ENCODE measurements at regions not wholly inside any gene's neighbourhood (a gene's known extent, or its start where the extent isn't known, plus 50 kb on each side); places are given as distances from the start of the nearest gene placed in this dataset.

- H3K27me3 ChIP-seq (ENCODE audit: low read depth): no peaks in the 10 kb centered on the region
- ATAC-seq: peak in 1 of 2 donors; percentile 70
- no peak overlapping the region for H3K4me3 ChIP-seq
- H3K4me1 ChIP-seq: no peaks in the 10 kb centered on the region
- no peaks in the 10 kb centered on the region for H3K36me3 ChIP-seq
- H3K9me3 ChIP-seq: no peaks in the 10 kb centered on the region
- no peak for TF ChIP-seq CTCF (IDR thresholded peaks at IDR 0.05)
- no peak for DNase-seq
- no peak overlapping the region for H3K27ac ChIP-seq
- intact Hi-C loops (cut with DNase I): no loop called here
Observed at GRCh38 chr5:125012727-125013451, 266.4 kb upstream of the ZNF608 start.

GRCh38 chr5:125014202-125014601, 267.8 kb upstream of the ZNF608 start:
- TF ChIP-seq CTCF (IDR thresholded peaks at IDR 0.05): no peak
- ATAC-seq (no peak), DNase-seq (no peak)
- Histone ChIP-seq H3K9me3 (no peaks in the 10 kb centered on the region), H3K4me1 (no peaks in the 10 kb centered on the region), H3K4me3 (no peak overlapping the region), H3K36me3 (no peaks in the 10 kb centered on the region), H3K27me3 (ENCODE audit: low read depth) (no peaks in the 10 kb centered on the region), H3K27ac (no peak overlapping the region)
- intact Hi-C loops (cut with DNase I): no loop called here

GRCh38 chr5:125017796-125018195, 271.4 kb upstream of the ZNF608 start:
- DNase-seq (no peak), ATAC-seq (no peak)
- Histone ChIP-seq H3K36me3 (no peaks in the 10 kb centered on the region), H3K27ac (no peak overlapping the region), H3K9me3 (no peaks in the 10 kb centered on the region), H3K4me3 (no peak overlapping the region), H3K27me3 (ENCODE audit: low read depth) (no peaks in the 10 kb centered on the region), H3K4me1 (no peaks in the 10 kb centered on the region)
- TF ChIP-seq CTCF (IDR thresholded peaks at IDR 0.05): no peak
- intact Hi-C loops (cut with DNase I): no loop called here

- no peaks in the 10 kb centered on the region for H3K4me1 ChIP-seq
- no peak overlapping the region for H3K27ac ChIP-seq
- TF ChIP-seq CTCF (IDR thresholded peaks at IDR 0.05): no peak
- H3K9me3 ChIP-seq: no peaks in the 10 kb centered on the region
- ATAC-seq: no peak
- H3K27me3 ChIP-seq (ENCODE audit: low read depth): no peaks in the 10 kb centered on the region
- intact Hi-C loops (cut with DNase I): no loop called here
- H3K4me3 ChIP-seq: no peak overlapping the region
- DNase-seq: no peak
- no peaks in the 10 kb centered on the region for H3K36me3 ChIP-seq
Observed at GRCh38 chr5:125023673-125024072, 277.2 kb upstream of the ZNF608 start.

GRCh38 chr5:125026867-125027731, 280.7 kb upstream of the ZNF608 start:
- intact Hi-C loops (cut with DNase I): no loop called here
- Histone ChIP-seq H3K9me3 (no peaks in the 10 kb centered on the region), H3K4me1 (no peaks in the 10 kb centered on the region), H3K4me3 (no peak overlapping the region), H3K27me3 (ENCODE audit: low read depth) (no peaks in the 10 kb centered on the region), H3K27ac (no peak overlapping the region), H3K36me3 (no peaks in the 10 kb centered on the region)
- DNase-seq (no peak), ATAC-seq (peak; percentile 91 to 96)
- TF ChIP-seq CTCF (IDR thresholded peaks at IDR 0.05): no peak
